Caco-2 (cell line): ENCODE measurements at regions not wholly inside any gene's neighbourhood (a gene's known extent, or its start where the extent isn't known, plus 50 kb on each side); places are given as distances from the start of the nearest gene placed in this dataset.

Experiments used
- BruUV-seq: library from RNA; stranded (reverse); fragments of 400-500 nt; replicated peaks from 2 replicates; lab custom pipeline; 2021; lab: Mats Ljungman, UMichigan
- CTCF ChIA-PET: fragments of 300-600 bp; sonication (Branson Sonifier 250); formaldehyde crosslinking; loops from one replicate; lab custom pipeline; 2022; ENCODE audit warnings: antibody characterized with exemption; lab: Charles Lee
- POLR2A ChIA-PET: fragments of 300-600 bp; sonication (Branson Sonifier 250); formaldehyde crosslinking; loops from one replicate; lab custom pipeline; 2022; ENCODE audit warnings: antibody characterized with exemption; lab: Charles Lee
- DNase-seq, 2 experiments: peaks; one replicate each; pipeline versions ENCODE4 v3.0.0 to v3.0.0-alpha.2; 2020 to 2022
- H3K27me3 ChIP-seq: replicated peaks from 2 replicates; pipeline ENCODE4 v1.6.0; 2011; ENCODE audit warnings: low read length; ENCODE audit not compliant: control insufficient read depth, insufficient read depth
- H3K36me3 ChIP-seq: 2 replicates; pipeline ENCODE4 v1.5.1; 2011; ENCODE audit warnings: low read length; ENCODE audit not compliant: control insufficient read depth, insufficient read depth
- H3K4me1 ChIP-seq: fragments of 250-450 bp; sonication (Bioruptor Pico); 2 replicates; pipeline ENCODE4 v1.5.1; 2020; ENCODE audit warnings: mild to moderate bottlenecking
- H3K4me3 ChIP-seq: 2 replicates; pipeline ENCODE4 v1.5.1; 2011; ENCODE audit warnings: low read depth, mild to moderate bottlenecking, control low read depth, low read length
- H3K9me3 ChIP-seq: fragments of 250-450 bp; sonication (Bioruptor Pico); 2 replicates; pipeline ENCODE4 v1.5.1; 2020; ENCODE audit warnings: mild to moderate bottlenecking, moderate library complexity
- H3K27ac Mint-ChIP-seq: one replicate; pipeline ENCODE4 v1.8.0; 2022; ENCODE audit warnings: mixed read lengths; ENCODE audit not compliant: unreplicated experiment
- H3K27me3 Mint-ChIP-seq: one replicate; pipeline ENCODE4 v1.8.0; 2022; ENCODE audit warnings: mixed read lengths; ENCODE audit not compliant: insufficient read depth, unreplicated experiment
- H3K36me3 Mint-ChIP-seq: one replicate; pipeline ENCODE4 v1.8.0; 2022; ENCODE audit warnings: mild to moderate bottlenecking, mixed read lengths; ENCODE audit not compliant: insufficient read depth, unreplicated experiment
- H3K4me1 Mint-ChIP-seq: one replicate; pipeline ENCODE4 v1.8.0; 2022; ENCODE audit warnings: low read depth, mixed read lengths; ENCODE audit not compliant: unreplicated experiment
- H3K4me3 Mint-ChIP-seq: one replicate; pipeline ENCODE4 v1.8.0; 2022; ENCODE audit warnings: mild to moderate bottlenecking, moderate library complexity, mixed read lengths; ENCODE audit not compliant: unreplicated experiment
- H3K9me3 Mint-ChIP-seq: one replicate; pipeline ENCODE4 v1.8.0; 2022; ENCODE audit warnings: mixed read lengths; ENCODE audit not compliant: unreplicated experiment
- intact Hi-C: fragments of 100-400 bp; cut with micrococcal nuclease; formaldehyde crosslinking; loops from one replicate; pipeline ENCODE4 v1.10.0; 2022; ENCODE audit not compliant: unreplicated experiment
- TF ChIP-seq, protein P1 (sequence below), 2 experiments: fragments of 200-600 bp in 1 of 2; IDR thresholded peaks; 1 replicate in 1 of 2; 2 replicates in 1 of 2; pipeline versions ENCODE4 v1.5.1 to v1.8.0; 2011 to 2022; ENCODE audit warnings: antibody characterized with exemption in 1 of 2, control low read depth in 1 of 2, inconsistent platforms in 1 of 2, low read depth in 1 of 2, low read length in 1 of 2, mild to moderate bottlenecking in 1 of 2, moderate library complexity in 1 of 2; ENCODE audit not compliant: insufficient read depth in 1 of 2, severe bottlenecking in 1 of 2, unreplicated experiment in 1 of 2

DNA sequence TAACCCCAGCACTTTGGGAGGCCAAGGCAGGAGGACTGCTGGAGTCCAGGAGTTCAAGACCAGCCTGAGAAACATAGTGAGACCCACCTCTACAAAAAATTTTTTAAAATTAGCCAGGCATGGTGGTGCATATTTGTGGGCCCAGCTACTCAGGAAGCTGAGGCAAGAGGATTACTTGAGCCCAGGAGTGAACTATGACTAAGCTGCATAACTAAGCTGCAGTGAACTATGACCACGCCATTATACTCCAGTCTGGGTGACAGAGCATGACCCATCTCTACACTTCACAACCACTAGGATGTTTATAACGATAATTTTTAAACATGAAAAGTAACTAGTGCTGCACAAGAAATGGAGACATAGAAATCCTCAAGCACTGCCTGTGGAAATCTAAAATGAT, 352.7 kb upstream of the SGCG start:
- TF ChIP-seq, protein P1, sequence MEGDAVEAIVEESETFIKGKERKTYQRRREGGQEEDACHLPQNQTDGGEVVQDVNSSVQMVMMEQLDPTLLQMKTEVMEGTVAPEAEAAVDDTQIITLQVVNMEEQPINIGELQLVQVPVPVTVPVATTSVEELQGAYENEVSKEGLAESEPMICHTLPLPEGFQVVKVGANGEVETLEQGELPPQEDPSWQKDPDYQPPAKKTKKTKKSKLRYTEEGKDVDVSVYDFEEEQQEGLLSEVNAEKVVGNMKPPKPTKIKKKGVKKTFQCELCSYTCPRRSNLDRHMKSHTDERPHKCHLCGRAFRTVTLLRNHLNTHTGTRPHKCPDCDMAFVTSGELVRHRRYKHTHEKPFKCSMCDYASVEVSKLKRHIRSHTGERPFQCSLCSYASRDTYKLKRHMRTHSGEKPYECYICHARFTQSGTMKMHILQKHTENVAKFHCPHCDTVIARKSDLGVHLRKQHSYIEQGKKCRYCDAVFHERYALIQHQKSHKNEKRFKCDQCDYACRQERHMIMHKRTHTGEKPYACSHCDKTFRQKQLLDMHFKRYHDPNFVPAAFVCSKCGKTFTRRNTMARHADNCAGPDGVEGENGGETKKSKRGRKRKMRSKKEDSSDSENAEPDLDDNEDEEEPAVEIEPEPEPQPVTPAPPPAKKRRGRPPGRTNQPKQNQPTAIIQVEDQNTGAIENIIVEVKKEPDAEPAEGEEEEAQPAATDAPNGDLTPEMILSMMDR (IDR thresholded peaks at IDR 0.05; ENCODE audit: insufficient read depth in 1 of 2, low read depth in 1 of 2, low read length in 1 of 2, severe bottlenecking in 1 of 2, unreplicated experiment in 1 of 2): no peak
- Histone ChIP-seq H3K4me1 (no peaks in the 10 kb centered on the region), H3K27me3 (no peaks in the 10 kb centered on the region), H3K36me3 (no peaks in the 10 kb centered on the region), H3K9me3 (no peaks in the 10 kb centered on the region), H3K4me3 (no peak overlapping the region)
- no TSS peak for BruUV-seq
- no peak for DNase-seq
- POLR2A ChIA-PET: no interaction called here
- intact Hi-C loops: no loop called here
- CTCF ChIA-PET: no interaction called here
- Mint-ChIP-seq H3K36me3 (no peaks in the 10 kb centered on the region), H3K4me3 (no peak overlapping the region), H3K27me3 (no peaks in the 10 kb centered on the region), H3K9me3 (no peaks in the 10 kb centered on the region), H3K4me1 (no peaks in the 10 kb centered on the region), H3K27ac (no peak overlapping the region)

DNA sequence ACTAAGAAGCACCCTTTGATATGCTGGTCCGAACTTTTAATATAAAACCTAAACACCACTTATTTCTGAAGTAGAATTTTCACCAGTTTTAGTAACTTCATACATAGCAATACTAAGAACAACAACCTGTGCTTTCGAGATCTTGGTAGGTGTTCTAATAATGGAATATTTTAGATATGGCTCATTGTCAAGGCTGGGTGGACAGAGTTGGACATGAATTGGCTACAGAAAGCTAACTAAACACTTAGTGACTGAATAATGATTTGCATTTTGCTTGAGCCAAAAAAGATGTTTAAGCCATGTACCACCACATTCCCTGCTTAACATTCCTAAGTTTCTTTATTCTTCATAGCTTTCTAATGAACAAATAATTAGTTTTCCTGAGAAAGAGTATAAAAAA, 344.3 kb upstream of the SGCG start:
- POLR2A ChIA-PET: no interaction called here
- DNase-seq: no peak
- no peaks in the 10 kb centered on the region for H3K27me3 Mint-ChIP-seq
- no peak overlapping the region for H3K4me3 Mint-ChIP-seq
- H3K4me1 ChIP-seq: no peaks in the 10 kb centered on the region
- CTCF ChIA-PET: no interaction called here
- no peaks in the 10 kb centered on the region for H3K36me3 ChIP-seq
- no peaks in the 10 kb centered on the region for H3K27me3 ChIP-seq
- no TSS peak for BruUV-seq
- TF ChIP-seq, protein P1 (IDR thresholded peaks at IDR 0.05; ENCODE audit: insufficient read depth in 1 of 2, low read depth in 1 of 2, low read length in 1 of 2, severe bottlenecking in 1 of 2, unreplicated experiment in 1 of 2): no peak
- H3K4me1 Mint-ChIP-seq: no peaks in the 10 kb centered on the region
- H3K4me3 ChIP-seq: no peak overlapping the region
- H3K36me3 Mint-ChIP-seq: no peaks in the 10 kb centered on the region
- intact Hi-C loops: no loop called here
- no peak overlapping the region for H3K27ac Mint-ChIP-seq
- no peaks in the 10 kb centered on the region for H3K9me3 Mint-ChIP-seq
- H3K9me3 ChIP-seq: no peaks in the 10 kb centered on the region

DNA sequence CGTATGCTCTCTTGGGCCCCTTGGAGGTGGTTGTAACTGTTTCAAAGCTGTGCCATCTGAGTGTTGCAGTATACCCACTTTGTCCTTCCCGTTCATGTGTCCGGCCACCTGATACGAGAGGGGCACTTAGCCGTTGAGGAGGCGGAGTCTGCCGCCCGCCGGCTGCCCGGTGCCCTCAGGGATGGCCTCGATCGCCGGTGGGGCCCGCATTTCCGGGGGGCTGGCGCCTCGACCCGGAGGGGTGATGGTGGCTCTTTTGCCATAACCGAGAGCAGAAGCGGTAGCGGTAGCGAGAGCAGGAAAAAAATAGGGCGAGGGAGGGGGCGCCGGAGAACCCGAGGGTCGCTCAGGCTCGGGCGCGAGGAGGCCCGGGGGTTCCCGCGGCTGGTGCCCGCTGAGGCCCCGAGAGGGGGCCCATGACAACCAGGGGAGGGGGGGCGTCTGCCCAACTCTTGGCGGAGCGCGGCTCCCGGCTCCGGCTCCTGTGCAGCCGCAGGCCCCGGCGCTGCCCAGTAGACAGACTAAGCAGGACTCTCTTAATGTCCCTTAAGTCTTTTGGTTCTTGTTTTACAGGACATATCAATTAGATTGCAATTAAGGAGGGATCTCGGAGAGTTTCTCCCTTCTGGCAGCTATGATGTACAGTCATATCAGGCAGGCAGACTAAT, 342.7 kb upstream of the SGCG start:
- Mint-ChIP-seq H3K4me1 (no peaks in the 10 kb centered on the region), H3K4me3 (no peak overlapping the region), H3K27ac (no peak overlapping the region), H3K9me3 (no peaks in the 10 kb centered on the region), H3K36me3 (no peaks in the 10 kb centered on the region), H3K27me3 (no peaks in the 10 kb centered on the region)
- intact Hi-C loops: no loop called here
- DNase-seq: no peak
- no peak overlapping the region for H3K4me3 ChIP-seq
- H3K4me1 ChIP-seq: no peaks in the 10 kb centered on the region
- CTCF ChIA-PET: no interaction called here
- POLR2A ChIA-PET: no interaction called here
- no peaks in the 10 kb centered on the region for H3K36me3 ChIP-seq
- TF ChIP-seq, protein P1 (IDR thresholded peaks at IDR 0.05; ENCODE audit: insufficient read depth in 1 of 2, low read depth in 1 of 2, low read length in 1 of 2, severe bottlenecking in 1 of 2, unreplicated experiment in 1 of 2): no peak
- no peaks in the 10 kb centered on the region for H3K9me3 ChIP-seq
- no peaks in the 10 kb centered on the region for H3K27me3 ChIP-seq
- BruUV-seq: no TSS peak
